ENCODE measurements at regions not wholly inside any gene's neighbourhood (a gene's known extent, or its start where the extent isn't known, plus 50 kb on each side); places are given as distances from the start of the nearest gene placed in this dataset.
A peak's percentile ranks its signal among the peaks of the same experiment; 100 is the strongest.
"Not testable (repeated sequence)": the region's sequence is repeated elsewhere in the genome, so short reads cannot be mapped to it uniquely, and the experiment has no call there.

DNA sequence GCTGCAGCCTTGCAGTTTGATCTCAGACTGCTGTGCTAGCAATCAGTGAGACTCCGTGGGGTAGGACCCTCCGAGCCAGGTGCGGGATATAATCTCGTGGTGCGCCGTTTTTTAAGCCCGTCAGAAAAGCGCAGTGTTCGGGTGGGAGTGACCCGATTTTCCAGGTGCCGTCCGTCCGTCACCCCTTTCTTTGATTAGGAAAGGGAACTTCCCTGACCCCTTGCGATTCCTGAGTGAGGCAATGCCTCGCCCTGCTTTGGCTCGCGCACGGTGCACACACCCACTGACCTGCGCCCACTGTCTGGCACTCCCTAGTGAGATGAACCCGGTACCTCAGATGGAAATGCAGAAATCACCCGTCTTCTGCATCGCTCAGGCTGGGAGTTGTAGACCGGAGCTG lies 203.2 kb downstream of the SNCAIP start:
- H3K4me3 ChIP-seq, H3K27me3 ChIP-seq, H3K9me3 ChIP-seq, H3K36me3 ChIP-seq, DNase-seq: not testable (repeated sequence)

DNA sequence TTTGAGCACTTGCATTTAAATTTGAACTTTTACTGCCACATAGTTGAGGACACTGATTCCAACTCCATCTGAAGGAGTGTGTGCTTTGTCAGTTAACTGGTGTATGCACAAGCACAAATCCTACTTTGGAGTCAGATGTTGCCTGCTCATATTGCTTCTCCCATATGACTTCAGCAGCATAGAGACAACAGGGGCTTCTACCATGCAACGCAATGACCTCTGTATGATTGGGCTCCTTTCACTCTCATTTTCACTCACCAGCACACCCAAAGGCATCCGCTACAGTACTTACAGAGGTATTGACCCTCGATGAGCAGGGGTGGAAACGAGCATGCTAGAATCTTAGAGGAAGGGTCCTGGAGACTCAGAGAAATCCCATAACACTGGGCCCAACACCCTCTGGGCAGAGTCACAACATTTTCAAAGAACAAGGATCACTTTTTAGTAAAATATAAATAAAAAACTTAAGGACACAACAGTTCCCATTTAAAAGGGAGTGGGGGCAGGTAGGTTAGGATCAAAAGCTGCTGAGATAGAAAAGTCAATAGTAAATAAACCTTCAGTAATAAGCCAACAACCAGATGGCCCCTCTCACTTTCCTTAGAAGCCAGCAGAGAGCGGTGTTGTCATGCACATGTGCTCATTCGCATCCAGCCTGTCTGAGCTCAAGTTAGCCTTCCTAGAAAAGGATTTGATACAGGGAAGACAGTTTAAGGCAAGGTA lies 203.8 kb downstream of the SNCAIP start:
- DNase-seq = peak; percentile 28
- no peaks in the 10 kb centered on the region; the same call in 1 of the 2 replicates for H3K27me3 ChIP-seq
- H3K36me3 ChIP-seq = no peaks in the 10 kb centered on the region

GRCh38 chr5:122516432-122516743 lies 204.4 kb downstream of the SNCAIP start:
- DNase-seq = no peak
- no peaks in the 10 kb centered on the region; the same call in 1 of the 2 replicates for H3K27me3 ChIP-seq
- no peak overlapping the region for H3K4me3 ChIP-seq
- H3K9me3 ChIP-seq = no peaks in the 10 kb centered on the region
- no peaks in the 10 kb centered on the region for H3K36me3 ChIP-seq

More for the DNA sequence above, 203.8 kb downstream of the SNCAIP start:
- Histone ChIP-seq H3K9me3 (no peaks in the 10 kb centered on the region), H3K4me3 (no peak overlapping the region)

DNA sequence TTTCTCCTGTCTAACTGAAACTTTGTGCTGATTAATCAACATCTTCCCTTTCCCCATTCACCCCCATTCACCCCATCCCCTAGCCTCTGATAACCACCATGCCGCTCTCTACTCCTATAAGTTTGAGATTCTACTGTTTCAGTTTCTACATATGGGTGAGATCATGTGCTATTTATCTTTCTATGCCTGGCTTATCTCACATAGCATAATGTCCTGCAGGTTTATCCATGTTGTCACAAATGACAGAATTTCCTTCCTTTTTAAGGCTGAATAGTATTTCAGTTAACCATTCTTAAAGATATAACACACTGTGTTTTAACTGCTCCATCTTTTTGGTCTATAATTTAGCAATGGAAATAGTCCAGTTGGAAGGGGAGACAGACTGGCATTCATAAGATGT lies 205.1 kb downstream of the SNCAIP start:
- no peak for DNase-seq
- no peaks in the 10 kb centered on the region; the same call in 1 of the 2 replicates for H3K27me3 ChIP-seq
- H3K36me3 ChIP-seq = no peaks in the 10 kb centered on the region
- no peak overlapping the region for H3K4me3 ChIP-seq
- no peaks in the 10 kb centered on the region for H3K9me3 ChIP-seq

GRCh38 chr5:122523776-122524175 lies 211.7 kb downstream of the SNCAIP start:
- H3K9me3 ChIP-seq = no peaks in the 10 kb centered on the region
- H3K4me3 ChIP-seq = no peak overlapping the region
- H3K36me3 ChIP-seq = no peaks in the 10 kb centered on the region
- no peak for DNase-seq
- peaks cover 4% of the 10 kb centered on the region for H3K27me3 ChIP-seq

DNA sequence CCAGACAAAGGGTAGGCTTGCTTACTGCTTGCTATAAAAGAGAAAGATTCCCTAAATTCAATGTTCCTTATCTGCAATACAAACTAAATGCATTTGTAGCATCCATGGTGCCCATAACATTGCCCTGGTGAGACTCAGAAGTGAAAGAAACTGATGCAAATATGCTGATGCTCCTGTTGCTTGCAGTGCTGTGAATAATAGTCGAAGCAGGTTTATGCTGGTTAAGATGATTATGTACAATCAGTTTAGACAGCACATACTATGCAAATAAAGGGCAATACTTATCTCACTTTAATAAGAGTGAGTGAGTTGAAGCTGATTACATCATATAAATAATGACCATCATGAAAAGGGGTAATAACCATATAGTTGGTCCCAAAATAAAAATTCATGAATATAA lies 215.5 kb downstream of the SNCAIP start:
- no peaks in the 10 kb centered on the region for H3K9me3 ChIP-seq
- no peak for DNase-seq
- no peaks in the 10 kb centered on the region for H3K36me3 ChIP-seq
- no peak overlapping the region for H3K4me3 ChIP-seq
- H3K27me3 ChIP-seq = peaks cover 15% of the 10 kb centered on the region

DNA sequence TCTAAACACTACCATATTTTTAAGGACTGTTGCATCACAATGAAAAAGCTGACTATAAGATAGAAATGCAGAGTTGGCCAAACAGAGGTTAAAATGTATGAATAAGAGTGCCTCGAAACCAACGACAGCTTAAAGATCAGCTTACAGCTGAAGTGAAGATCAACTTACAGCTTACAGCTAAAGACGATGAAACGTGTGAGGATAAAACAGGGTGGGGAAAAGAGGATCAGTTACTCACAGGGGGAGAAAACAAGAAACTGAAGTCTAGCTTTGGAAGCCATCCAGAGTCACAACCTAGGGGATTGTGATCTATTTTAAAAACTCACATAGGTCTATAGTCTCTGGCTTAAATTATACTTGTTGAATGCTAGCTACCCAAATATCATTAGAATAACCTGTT lies 220.0 kb downstream of the SNCAIP start:
- Histone ChIP-seq H3K9me3 (no peaks in the 10 kb centered on the region), H3K27me3 (peaks cover 36% of the 10 kb centered on the region), H3K36me3 (no peaks in the 10 kb centered on the region), H3K4me3 (no peak overlapping the region)
- no peak for DNase-seq

- H3K9me3 ChIP-seq = no peaks in the 10 kb centered on the region
- H3K27me3 ChIP-seq = peaks cover 36% of the 10 kb centered on the region
- DNase-seq = no peak
- no peaks in the 10 kb centered on the region for H3K36me3 ChIP-seq
- no peak overlapping the region for H3K4me3 ChIP-seq
These were observed 221.8 kb downstream of the SNCAIP start for GRCh38 chr5:122533825-122534224.

GRCh38 chr5:122534829-122535228 lies 222.8 kb downstream of the SNCAIP start:
- Histone ChIP-seq H3K27me3 (peaks cover 29% of the 10 kb centered on the region), H3K9me3 (no peaks in the 10 kb centered on the region)

GRCh38 chr5:122541388-122541787 lies 229.4 kb downstream of the SNCAIP start:
- Histone ChIP-seq H3K4me3 (no peak overlapping the region), H3K27me3 (peaks cover 22% of the 10 kb centered on the region), H3K9me3 (no peaks in the 10 kb centered on the region), H3K36me3 (no peaks in the 10 kb centered on the region)
- DNase-seq = no peak

More at GRCh38 chr5:122534829-122535228, 222.8 kb downstream of the SNCAIP start:
- H3K36me3 ChIP-seq = no peaks in the 10 kb centered on the region
- H3K4me3 ChIP-seq = no peak overlapping the region
- no peak for DNase-seq

- Histone ChIP-seq H3K9me3 (no peaks in the 10 kb centered on the region), H3K27me3 (peaks cover 15% of the 10 kb centered on the region), H3K36me3 (no peaks in the 10 kb centered on the region), H3K4me3 (no peak overlapping the region)
- no peak for DNase-seq
These were observed 228.9 kb upstream of the SNX2 start for GRCh38 chr5:122545986-122546385.

DNA sequence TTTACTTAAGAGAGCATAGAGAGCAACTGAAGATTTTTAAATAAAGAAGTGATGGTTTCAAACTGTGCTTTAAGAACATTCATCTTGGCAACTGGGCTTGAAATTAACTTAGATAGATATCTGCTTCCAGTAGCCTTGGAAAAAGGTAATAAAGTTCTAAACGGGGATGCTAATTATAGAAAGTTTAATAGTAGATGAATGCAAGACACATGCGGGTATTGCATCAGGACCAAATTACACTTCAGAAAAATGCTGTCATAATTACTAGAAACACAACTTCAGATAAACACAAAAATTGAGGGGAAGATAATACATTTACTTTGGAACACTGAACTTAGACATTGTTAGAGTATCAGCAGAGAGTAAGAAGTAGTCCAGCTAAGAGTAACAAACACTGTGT lies 227.7 kb upstream of the SNX2 start:
- Histone ChIP-seq H3K27me3 (peaks cover 15% of the 10 kb centered on the region), H3K9me3 (no peaks in the 10 kb centered on the region), H3K4me3 (no peak overlapping the region), H3K36me3 (no peaks in the 10 kb centered on the region)
- DNase-seq = no peak

DNA sequence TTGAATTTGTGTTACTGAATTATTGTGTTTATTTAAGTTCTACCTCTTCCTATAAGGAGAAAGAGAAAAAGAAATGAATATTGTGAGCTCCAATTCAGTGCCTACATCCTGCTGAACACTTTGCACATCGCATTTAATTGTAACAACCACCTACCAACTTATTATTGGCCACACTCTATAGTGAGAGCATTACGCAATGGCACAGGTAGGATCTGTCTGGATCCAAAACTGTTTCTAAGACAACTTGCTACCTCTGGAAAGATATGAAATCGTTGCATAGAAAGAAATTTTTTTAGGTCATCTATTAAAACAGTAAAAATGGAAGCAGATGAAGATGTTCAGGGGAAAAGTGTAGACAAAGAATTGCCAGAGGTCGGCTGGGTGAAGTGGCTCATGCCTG lies 227.2 kb upstream of the SNX2 start:
- peaks cover 15% of the 10 kb centered on the region for H3K27me3 ChIP-seq

DNA sequence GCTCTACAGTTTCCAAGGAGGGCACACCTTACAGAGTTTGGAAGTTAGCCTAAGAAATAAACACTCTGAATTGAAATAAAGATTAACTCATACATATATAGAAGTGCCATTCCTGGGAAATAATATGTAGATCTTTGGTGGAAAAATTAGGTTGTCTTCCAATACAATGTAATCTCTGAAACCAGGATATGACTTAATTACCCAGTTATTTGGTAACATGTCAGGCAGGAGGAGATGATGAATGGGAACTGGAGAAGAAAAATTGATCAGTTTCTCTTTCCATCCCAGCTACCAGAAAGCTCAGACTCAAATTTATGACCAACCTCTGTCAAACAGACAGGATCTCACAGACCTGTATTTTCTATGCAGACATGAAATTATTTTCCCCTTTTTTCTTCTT lies 215.2 kb upstream of the SNX2 start:
- H3K27me3 ChIP-seq = no peaks in the 10 kb centered on the region
- H3K36me3 ChIP-seq = no peaks in the 10 kb centered on the region
- H3K9me3 ChIP-seq = no peaks in the 10 kb centered on the region
- DNase-seq = no peak
- no peak overlapping the region for H3K4me3 ChIP-seq

More for the DNA sequence above, 227.2 kb upstream of the SNX2 start:
- Histone ChIP-seq H3K4me3 (no peak overlapping the region), H3K36me3 (no peaks in the 10 kb centered on the region), H3K9me3 (no peaks in the 10 kb centered on the region)
- DNase-seq = no peak

GRCh38 chr5:122561209-122561608 lies 213.7 kb upstream of the SNX2 start:
- H3K36me3 ChIP-seq = no peaks in the 10 kb centered on the region
- H3K4me3 ChIP-seq = no peak overlapping the region
- H3K27me3 ChIP-seq = no peaks in the 10 kb centered on the region
- no peak for DNase-seq
- no peaks in the 10 kb centered on the region for H3K9me3 ChIP-seq

DNA sequence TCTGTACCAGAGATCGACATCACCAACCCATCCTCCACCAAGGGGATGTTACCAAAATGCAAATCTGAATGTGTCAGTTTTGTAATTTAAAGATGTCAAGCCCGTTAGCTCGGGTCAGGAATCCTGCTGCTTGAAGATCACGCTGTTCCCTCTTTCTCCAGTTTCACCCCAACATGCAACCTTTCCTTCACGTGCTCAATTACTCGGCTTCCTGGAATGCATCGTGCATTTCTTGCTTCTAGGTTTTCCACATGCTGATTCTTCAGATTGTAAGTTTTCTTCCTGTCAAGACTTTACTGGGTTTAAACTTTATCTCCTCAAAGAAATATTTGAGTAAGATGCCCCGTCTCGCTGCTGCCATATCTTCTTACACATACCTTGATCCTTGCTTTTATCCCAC lies 209.5 kb upstream of the SNX2 start:
- DNase-seq = no peak
- H3K4me3 ChIP-seq = no peak overlapping the region
- no peaks in the 10 kb centered on the region for H3K36me3 ChIP-seq
- H3K9me3 ChIP-seq = no peaks in the 10 kb centered on the region
- H3K27me3 ChIP-seq = peaks cover 8% of the 10 kb centered on the region; the same call in 1 of the 2 replicates

- DNase-seq = no peak
- H3K9me3 ChIP-seq = no peaks in the 10 kb centered on the region
- no peaks in the 10 kb centered on the region for H3K36me3 ChIP-seq
- H3K4me3 ChIP-seq = no peak overlapping the region
- H3K27me3 ChIP-seq = no peaks in the 10 kb centered on the region
These were observed 198.4 kb upstream of the SNX2 start for GRCh38 chr5:122576256-122577016.

GRCh38 chr5:122581629-122582028 lies 193.3 kb upstream of the SNX2 start:
- Histone ChIP-seq H3K4me3 (no peak overlapping the region), H3K9me3 (no peaks in the 10 kb centered on the region), H3K27me3 (no peaks in the 10 kb centered on the region; the same call in 1 of the 2 replicates), H3K36me3 (no peaks in the 10 kb centered on the region)
- peak; percentile 37 for DNase-seq

Data from MG63 (cell line).